DND-41 (cell line): ENCODE measurements at regions not wholly inside any gene's neighbourhood (a gene's known extent, or its start where the extent isn't known, plus 50 kb on each side); places are given as distances from the start of the nearest gene placed in this dataset.

Source experiments
- CTCF ChIP-seq: IDR thresholded peaks from 2 replicates; pipeline ENCODE4 v1.5.1; 2012; ENCODE audit warnings: borderline replicate concordance, low read length, moderate library complexity, mild to moderate bottlenecking; ENCODE audit not compliant: poor library complexity, severe bottlenecking; ENCODE audit errors: extremely low read depth
- EZH2 ChIP-seq: IDR thresholded peaks from 3 replicates; pipeline ENCODE4 v1.6.1; 2012; ENCODE audit warnings: borderline replicate concordance, low read depth, mild to moderate bottlenecking, moderate library complexity, low read length, inconsistent platforms; ENCODE audit not compliant: severe bottlenecking

GRCh38 chr3:167166594-167167253 lies 213.4 kb downstream of the ZBBX start:
- TF ChIP-seq CTCF (no peak), EZH2 (no peak)
